Smooth muscle cell (in vitro differentiated cells): ENCODE measurements at regions not wholly inside any gene's neighbourhood (a gene's known extent, or its start where the extent isn't known, plus 50 kb on each side); places are given as distances from the start of the nearest gene placed in this dataset.

ENCODE experiments used
- DNase-seq: peaks from one replicate; lab custom pipeline; 2025; ENCODE audit not compliant: unreplicated experiment; lab: John Stamatoyannopoulos, UW
- H2AFZ ChIP-seq: fragments of 200-600 bp; sonication (generic); 2 replicates; pipeline ENCODE4 v1.6.0; 2016; ENCODE audit warnings: antibody characterized with exemption, low read depth, mild to moderate bottlenecking
- H3F3A ChIP-seq: fragments of 200-600 bp; sonication (generic); 2 replicates; pipeline ENCODE4 v1.6.0; 2017; ENCODE audit warnings: antibody characterized with exemption, low read depth
- H3K27ac ChIP-seq: fragments of 200-600 bp; sonication (generic); 2 replicates; pipeline ENCODE4 v1.5.1; 2016; ENCODE audit warnings: low read depth, mild to moderate bottlenecking
- H3K27me3 ChIP-seq: fragments of 200-600 bp; sonication (generic); 2 replicates; pipeline ENCODE4 v1.6.1; 2016; ENCODE audit warnings: low read depth, mild to moderate bottlenecking
- H3K36me3 ChIP-seq: fragments of 200-600 bp; sonication (generic); 2 replicates; pipeline ENCODE4 v1.5.1; 2016; ENCODE audit warnings: low read depth
- H3K4me1 ChIP-seq: fragments of 200-600 bp; sonication (generic); 2 replicates; pipeline ENCODE4 v1.5.1; 2016; ENCODE audit warnings: low read depth
- H3K4me2 ChIP-seq: fragments of 200-600 bp; sonication (generic); 2 replicates; pipeline ENCODE4 v1.6.0; 2016; ENCODE audit warnings: mild to moderate bottlenecking
- H3K4me3 ChIP-seq: fragments of 200-600 bp; sonication (generic); 2 replicates; pipeline ENCODE4 v1.5.1; 2016; ENCODE audit warnings: mild to moderate bottlenecking
- H3K79me2 ChIP-seq: fragments of 200-600 bp; sonication (generic); 2 replicates; pipeline ENCODE4 v1.6.0; 2016; ENCODE audit warnings: low read depth, mild to moderate bottlenecking
- H3K9ac ChIP-seq: fragments of 200-600 bp; sonication (generic); 2 replicates; pipeline ENCODE4 v1.6.0; 2016; ENCODE audit warnings: low read depth
- H3K9me3 ChIP-seq: fragments of 200-600 bp; sonication (generic); replicated peaks from 2 replicates; pipeline ENCODE4 v1.5.1; 2016; ENCODE audit warnings: low read depth
- H4K20me1 ChIP-seq: fragments of 200-600 bp; sonication (generic); 2 replicates; pipeline ENCODE4 v1.6.0; 2016; ENCODE audit warnings: low read depth
- WGBS: methylation state at CpG from one replicate; pipeline ENCODE4 v1.1.7; 2016; ENCODE audit warnings: low lambda C conversion rate; 5-methylcytosine and 5-hydroxymethylcytosine counted together
- TF ChIP-seq, protein P1 (sequence below): fragments of 200-600 bp; sonication (generic); IDR thresholded peaks from 2 replicates; pipeline ENCODE4 v1.5.1; 2017; ENCODE audit warnings: borderline replicate concordance, mild to moderate bottlenecking, antibody characterized with exemption; ENCODE audit not compliant: insufficient read depth, poor library complexity, severe bottlenecking

GRCh38 chr15:29556380-29556779 is 265.9 kb downstream of the TJP1 start:
- H3K9me3 ChIP-seq, result no peaks in the 10 kb centered on the region
- no peak overlapping the region for H3K4me3 ChIP-seq
- no peaks in the 10 kb centered on the region for H3K36me3 ChIP-seq
- no peaks in the 10 kb centered on the region for H3K4me1 ChIP-seq
- no peaks in the 10 kb centered on the region for H3F3A ChIP-seq
- 85% methylated on average over 4 of the region's 4 CpGs for WGBS
- H3K27me3 ChIP-seq, result no peaks in the 10 kb centered on the region
- no peak overlapping the region for H3K4me2 ChIP-seq
- TF ChIP-seq, protein P1, sequence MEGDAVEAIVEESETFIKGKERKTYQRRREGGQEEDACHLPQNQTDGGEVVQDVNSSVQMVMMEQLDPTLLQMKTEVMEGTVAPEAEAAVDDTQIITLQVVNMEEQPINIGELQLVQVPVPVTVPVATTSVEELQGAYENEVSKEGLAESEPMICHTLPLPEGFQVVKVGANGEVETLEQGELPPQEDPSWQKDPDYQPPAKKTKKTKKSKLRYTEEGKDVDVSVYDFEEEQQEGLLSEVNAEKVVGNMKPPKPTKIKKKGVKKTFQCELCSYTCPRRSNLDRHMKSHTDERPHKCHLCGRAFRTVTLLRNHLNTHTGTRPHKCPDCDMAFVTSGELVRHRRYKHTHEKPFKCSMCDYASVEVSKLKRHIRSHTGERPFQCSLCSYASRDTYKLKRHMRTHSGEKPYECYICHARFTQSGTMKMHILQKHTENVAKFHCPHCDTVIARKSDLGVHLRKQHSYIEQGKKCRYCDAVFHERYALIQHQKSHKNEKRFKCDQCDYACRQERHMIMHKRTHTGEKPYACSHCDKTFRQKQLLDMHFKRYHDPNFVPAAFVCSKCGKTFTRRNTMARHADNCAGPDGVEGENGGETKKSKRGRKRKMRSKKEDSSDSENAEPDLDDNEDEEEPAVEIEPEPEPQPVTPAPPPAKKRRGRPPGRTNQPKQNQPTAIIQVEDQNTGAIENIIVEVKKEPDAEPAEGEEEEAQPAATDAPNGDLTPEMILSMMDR, result no peak
- H3K79me2 ChIP-seq, result no peaks in the 10 kb centered on the region
- no peak overlapping the region for H3K27ac ChIP-seq
- no peak overlapping the region for H3K9ac ChIP-seq
- H2AFZ ChIP-seq, result no peak overlapping the region
- DNase-seq, result no peak
- no peaks in the 10 kb centered on the region for H4K20me1 ChIP-seq

DNA sequence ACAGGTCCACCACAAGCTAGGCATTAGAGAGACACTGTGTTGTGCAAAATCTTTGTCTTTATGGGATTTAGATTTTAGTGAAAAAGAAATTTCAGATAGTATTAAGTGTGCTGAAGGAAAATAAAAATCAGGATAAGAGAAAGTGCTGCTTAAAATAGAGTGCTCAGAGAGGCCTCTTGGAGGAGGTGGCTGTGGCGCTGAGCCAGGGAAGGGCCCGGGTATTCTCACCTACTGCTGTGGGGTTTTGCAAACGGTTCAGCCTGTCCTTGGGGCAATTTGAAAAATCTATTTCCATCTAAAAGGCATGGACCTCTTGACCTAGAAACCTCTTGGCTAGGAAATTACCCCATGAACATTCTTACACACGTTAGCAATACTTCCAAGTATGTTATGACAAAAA is 267.7 kb downstream of the TJP1 start:
- no peak for DNase-seq
- Histone ChIP-seq H3K4me2 (no peak overlapping the region), H3K4me1 (no peaks in the 10 kb centered on the region), H3K79me2 (no peaks in the 10 kb centered on the region), H3F3A (no peaks in the 10 kb centered on the region), H2AFZ (no peak overlapping the region), H3K27me3 (no peaks in the 10 kb centered on the region), H3K36me3 (no peaks in the 10 kb centered on the region), H3K9ac (no peak overlapping the region), H3K4me3 (no peak overlapping the region), H3K9me3 (no peaks in the 10 kb centered on the region), H3K27ac (no peak overlapping the region), H4K20me1 (no peaks in the 10 kb centered on the region)
- 68% methylated on average over 4 of the region's 4 CpGs for WGBS
- TF ChIP-seq, protein P1, result no peak

DNA sequence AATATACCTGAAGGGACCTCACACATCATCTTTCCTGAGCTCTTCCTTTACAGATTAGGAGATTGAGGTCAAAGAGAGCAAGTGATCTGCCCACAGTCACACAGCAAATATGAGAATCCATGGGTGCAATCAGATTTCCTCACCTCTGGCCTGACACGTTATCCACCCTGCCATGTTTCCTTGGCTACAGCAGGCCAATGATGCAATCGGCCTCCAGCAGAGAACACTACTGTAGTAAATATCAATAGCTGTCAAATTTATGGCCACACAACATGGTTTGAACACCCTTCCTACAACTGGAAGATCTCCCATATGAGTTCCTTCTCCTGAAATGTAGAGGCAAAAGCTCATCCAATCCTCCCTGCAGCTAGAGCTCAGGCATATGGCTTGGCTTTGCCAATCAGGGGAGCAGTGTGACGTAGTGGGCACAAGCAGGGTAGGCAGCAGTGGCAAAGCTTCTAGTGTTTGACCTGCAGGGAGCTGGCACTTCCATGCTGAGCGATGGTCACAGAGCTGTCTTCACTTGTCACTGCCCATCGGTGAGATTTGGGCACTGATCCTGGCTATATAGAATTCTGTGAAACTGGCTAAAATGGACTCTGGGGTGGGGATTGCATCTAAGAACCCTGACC is 271.3 kb downstream of the TJP1 start:
- Histone ChIP-seq H3K79me2 (no peaks in the 10 kb centered on the region), H3K9ac (no peak overlapping the region), H3K4me3 (no peak overlapping the region), H3K9me3 (no peaks in the 10 kb centered on the region), H3K4me2 (no peak overlapping the region), H3K27me3 (no peaks in the 10 kb centered on the region), H4K20me1 (no peaks in the 10 kb centered on the region), H3K27ac (no peak overlapping the region), H3K4me1 (no peaks in the 10 kb centered on the region), H3K36me3 (no peaks in the 10 kb centered on the region), H2AFZ (no peak overlapping the region), H3F3A (no peaks in the 10 kb centered on the region)
- TF ChIP-seq, protein P1, result no peak
- 85% methylated on average over 5 of the region's 5 CpGs for WGBS
- no peak for DNase-seq

- Histone ChIP-seq H3K27ac (no peak overlapping the region), H3K36me3 (no peaks in the 10 kb centered on the region), H3K4me2 (no peak overlapping the region), H3F3A (no peaks in the 10 kb centered on the region), H3K79me2 (no peaks in the 10 kb centered on the region), H4K20me1 (no peaks in the 10 kb centered on the region), H3K27me3 (no peaks in the 10 kb centered on the region), H3K4me1 (no peaks in the 10 kb centered on the region), H3K4me3 (no peak overlapping the region), H3K9ac (no peak overlapping the region), H2AFZ (no peak overlapping the region), H3K9me3 (no peaks in the 10 kb centered on the region)
- DNase-seq, result no peak
- TF ChIP-seq, protein P1, result no peak
- WGBS, result 95% methylated on average over 2 of the region's 2 CpGs
Measured at GRCh38 chr15:29548006-29548405, 274.3 kb downstream of the TJP1 start.
